Calu3 (cell line): ENCODE measurements at regions not wholly inside any gene's neighbourhood (a gene's known extent, or its start where the extent isn't known, plus 50 kb on each side); places are given as distances from the start of the nearest gene placed in this dataset.
"Not testable (repeated sequence)": the region's sequence is repeated elsewhere in the genome, so short reads cannot be mapped to it uniquely, and the experiment has no call there.

ENCODE experiments used
- BruUV-seq: library from RNA; stranded (reverse); fragments of 400-500 nt; replicated peaks from 2 replicates; lab custom pipeline; 2021; lab: Mats Ljungman, UMichigan
- CTCF ChIA-PET: fragments of 300-600 bp; sonication (Branson Sonifier 250); formaldehyde crosslinking; loops from one replicate; lab custom pipeline; 2022; ENCODE audit warnings: antibody characterized with exemption; lab: Charles Lee
- DNase-seq: peaks from one replicate; pipeline ENCODE4 v3.0.0; 2022
- H3K27ac Mint-ChIP-seq: one replicate; pipeline ENCODE4 v1.8.0; 2022; ENCODE audit warnings: mixed read lengths; ENCODE audit not compliant: unreplicated experiment
- H3K27me3 Mint-ChIP-seq: one replicate; pipeline ENCODE4 v1.8.0; 2022; ENCODE audit warnings: mixed read lengths; ENCODE audit not compliant: unreplicated experiment
- H3K36me3 Mint-ChIP-seq: one replicate; pipeline ENCODE4 v1.8.0; 2022; ENCODE audit warnings: mild to moderate bottlenecking, moderate library complexity, mixed read lengths; ENCODE audit not compliant: insufficient read depth, unreplicated experiment
- H3K4me1 Mint-ChIP-seq: one replicate; pipeline ENCODE4 v1.8.0; 2022; ENCODE audit warnings: mild to moderate bottlenecking, low read depth, mixed read lengths; ENCODE audit not compliant: unreplicated experiment
- H3K4me3 Mint-ChIP-seq: one replicate; pipeline ENCODE4 v1.8.0; 2022; ENCODE audit warnings: mild to moderate bottlenecking, low read depth, moderate library complexity, mixed read lengths; ENCODE audit not compliant: unreplicated experiment
- H3K9me3 Mint-ChIP-seq: one replicate; pipeline ENCODE4 v1.8.0; 2022; ENCODE audit warnings: low read depth, mixed read lengths; ENCODE audit not compliant: unreplicated experiment
- CTCF ChIP-seq: fragments of 200-600 bp; IDR thresholded peaks from one replicate; pipeline ENCODE4 v1.8.0; 2022; ENCODE audit warnings: antibody characterized with exemption; ENCODE audit not compliant: unreplicated experiment
- intact Hi-C: fragments of 100-400 bp; cut with micrococcal nuclease; formaldehyde crosslinking; loops from one replicate; pipeline ENCODE4 v1.10.0; 2022; ENCODE audit not compliant: unreplicated experiment

GRCh38 chr13:100773429-100773828, 98.8 kb upstream of the TMTC4 start:
- H3K9me3 Mint-ChIP-seq, result no peaks in the 10 kb centered on the region
- DNase-seq, result no peak
- intact Hi-C loops, result no loop called here
- H3K27ac Mint-ChIP-seq, result no peak overlapping the region
- H3K27me3 Mint-ChIP-seq, result no peaks in the 10 kb centered on the region
- H3K36me3 Mint-ChIP-seq, result no peaks in the 10 kb centered on the region
- H3K4me1 Mint-ChIP-seq, result peaks cover 7% of the 10 kb centered on the region
- BruUV-seq, result no TSS peak
- TF ChIP-seq CTCF, result no peak
- H3K4me3 Mint-ChIP-seq, result no peak overlapping the region
- CTCF ChIA-PET, result no interaction called here

GRCh38 chr13:100767192-100767591, 92.6 kb upstream of the TMTC4 start:
- no peak for TF ChIP-seq CTCF
- Mint-ChIP-seq H3K27me3 (no peaks in the 10 kb centered on the region), H3K27ac (no peak overlapping the region), H3K36me3 (no peaks in the 10 kb centered on the region), H3K4me1 (no peaks in the 10 kb centered on the region), H3K9me3 (no peaks in the 10 kb centered on the region), H3K4me3 (no peak overlapping the region)
- intact Hi-C loops, result no loop called here
- BruUV-seq, result no TSS peak
- DNase-seq, result no peak
- CTCF ChIA-PET, result no interaction called here

GRCh38 chr13:100766570-100766969, 92.0 kb upstream of the TMTC4 start:
- H3K4me1 Mint-ChIP-seq, BruUV-seq, H3K36me3 Mint-ChIP-seq, CTCF ChIA-PET, DNase-seq, H3K27me3 Mint-ChIP-seq, H3K9me3 Mint-ChIP-seq, H3K4me3 Mint-ChIP-seq, intact Hi-C loops, H3K27ac Mint-ChIP-seq: not testable (repeated sequence)

GRCh38 chr13:100764937-100765336, 90.3 kb upstream of the TMTC4 start:
- intact Hi-C loops, result no loop called here
- Mint-ChIP-seq H3K9me3 (no peaks in the 10 kb centered on the region), H3K4me1 (no peaks in the 10 kb centered on the region), H3K27me3 (no peaks in the 10 kb centered on the region), H3K36me3 (no peaks in the 10 kb centered on the region), H3K4me3 (no peak overlapping the region), H3K27ac (no peak overlapping the region)
- CTCF ChIA-PET, result no interaction called here
- no peak for DNase-seq
- no TSS peak for BruUV-seq
- TF ChIP-seq CTCF, result no peak

GRCh38 chr13:100762126-100762525, 87.5 kb upstream of the TMTC4 start:
- H3K9me3 Mint-ChIP-seq, H3K4me3 Mint-ChIP-seq, BruUV-seq, H3K27ac Mint-ChIP-seq, intact Hi-C loops, H3K4me1 Mint-ChIP-seq, DNase-seq, H3K36me3 Mint-ChIP-seq, CTCF ChIA-PET, H3K27me3 Mint-ChIP-seq: not testable (repeated sequence)
